H9 (cell line): ENCODE measurements at regions not wholly inside any gene's neighbourhood (a gene's known extent, or its start where the extent isn't known, plus 50 kb on each side); places are given as distances from the start of the nearest gene placed in this dataset.

Source experiments
- DNase-seq: peaks from one replicate; pipeline ENCODE4 v3.0.0-alpha.2; 2017
- H2AFZ ChIP-seq: one replicate; pipeline ENCODE4 v1.6.1; 2013; ENCODE audit warnings: mild to moderate bottlenecking, low read length, control low read depth, moderate library complexity
- H2AK5ac ChIP-seq: 2 replicates; pipeline ENCODE4 v1.6.1; 2013; ENCODE audit warnings: low read length, control low read depth, mixed read lengths; ENCODE audit not compliant: insufficient read length
- H2BK120ac ChIP-seq: one replicate; pipeline ENCODE4 v1.6.1; 2013; ENCODE audit warnings: low read depth, mild to moderate bottlenecking, low read length, control low read depth, inconsistent platforms; ENCODE audit not compliant: poor library complexity, severe bottlenecking
- H2BK12ac ChIP-seq: 2 replicates; pipeline ENCODE4 v1.6.1; 2013; ENCODE audit warnings: low read length, control low read depth, mixed read lengths, low read depth; ENCODE audit not compliant: insufficient read length
- H2BK15ac ChIP-seq: 2 replicates; pipeline ENCODE4 v1.6.1; 2013; ENCODE audit warnings: low read depth, low read length, control low read depth
- H2BK20ac ChIP-seq: one replicate; pipeline ENCODE4 v1.6.1; 2013; ENCODE audit warnings: low read depth, mild to moderate bottlenecking, low read length, control low read depth, inconsistent platforms; ENCODE audit not compliant: poor library complexity, severe bottlenecking
- H2BK5ac ChIP-seq: 2 replicates; pipeline ENCODE4 v1.6.1; 2013; ENCODE audit warnings: low read length, control low read depth, mixed read lengths; ENCODE audit not compliant: insufficient read length
- H3K14ac ChIP-seq: 2 replicates; pipeline ENCODE4 v1.6.1; 2013; ENCODE audit warnings: low read length, control low read depth; ENCODE audit not compliant: insufficient read depth
- H3K18ac ChIP-seq: 2 replicates; pipeline ENCODE4 v1.6.1; 2013; ENCODE audit warnings: low read depth, mild to moderate bottlenecking, mixed read lengths, low read length, control low read depth; ENCODE audit not compliant: insufficient read length
- H3K23ac ChIP-seq: 2 replicates; pipeline ENCODE4 v1.6.1; 2013; ENCODE audit warnings: low read length, control low read depth, mixed read lengths, low read depth; ENCODE audit not compliant: insufficient read length
- H3K23me2 ChIP-seq: 2 replicates; pipeline ENCODE4 v1.6.1; 2013; ENCODE audit warnings: low read depth, mild to moderate bottlenecking, mixed read lengths, low read length, control low read depth; ENCODE audit not compliant: insufficient read length, poor library complexity, severe bottlenecking
- H3K27ac ChIP-seq: 2 replicates; pipeline ENCODE4 v1.5.1; 2013; ENCODE audit warnings: low read length, control low read depth, mixed read lengths, low read depth; ENCODE audit not compliant: insufficient read length
- H3K27me3 ChIP-seq: 2 replicates; pipeline ENCODE4 v1.6.1; 2013; ENCODE audit warnings: low read length, control low read depth, inconsistent platforms; ENCODE audit not compliant: insufficient read depth
- H3K4ac ChIP-seq: 2 replicates; pipeline ENCODE4 v1.6.1; 2013; ENCODE audit warnings: low read depth, mild to moderate bottlenecking, control low read depth, inconsistent platforms, low read length, moderate library complexity
- H3K4me1 ChIP-seq: 2 replicates; pipeline ENCODE4 v1.6.1; 2013; ENCODE audit warnings: low read length, control low read depth, inconsistent platforms; ENCODE audit not compliant: insufficient read depth
- H3K4me2 ChIP-seq: 2 replicates; pipeline ENCODE4 v1.6.1; 2013; ENCODE audit warnings: low read length, control low read depth, mixed read lengths; ENCODE audit not compliant: insufficient read length, insufficient read depth
- H3K56ac ChIP-seq: 2 replicates; pipeline ENCODE4 v1.6.1; 2013; ENCODE audit warnings: low read depth, mild to moderate bottlenecking, mixed read lengths, low read length, control low read depth; ENCODE audit not compliant: insufficient read length
- H3K79me1 ChIP-seq: 2 replicates; pipeline ENCODE4 v1.6.1; 2013; ENCODE audit warnings: low read depth, mild to moderate bottlenecking, moderate library complexity, low read length, control low read depth, inconsistent platforms; ENCODE audit not compliant: insufficient read depth, poor library complexity, severe bottlenecking
- H3K79me2 ChIP-seq: 2 replicates; pipeline ENCODE4 v1.6.1; 2013; ENCODE audit warnings: low read length, control low read depth, inconsistent platforms; ENCODE audit not compliant: insufficient read depth
- H3K9ac ChIP-seq: 2 replicates; pipeline ENCODE4 v1.6.1; 2013; ENCODE audit warnings: low read length, control low read depth, mixed read lengths; ENCODE audit not compliant: insufficient read length; ENCODE audit errors: extremely low read depth
- H3K9me3 ChIP-seq: one replicate; pipeline ENCODE4 v1.6.1; 2013; ENCODE audit warnings: low read depth, low read length, inconsistent platforms; ENCODE audit not compliant: control insufficient read depth
- H3T11ph ChIP-seq: one replicate; pipeline ENCODE4 v1.6.1; 2013; ENCODE audit warnings: mild to moderate bottlenecking, low read length, control low read depth, inconsistent platforms
- H4K20me1 ChIP-seq: one replicate; pipeline ENCODE4 v1.6.1; 2013; ENCODE audit not compliant: control insufficient read depth, insufficient read length, insufficient read depth
- H4K5ac ChIP-seq: 2 replicates; pipeline ENCODE4 v1.6.1; 2013; ENCODE audit warnings: low read depth, mild to moderate bottlenecking, mixed read lengths, low read length, control low read depth; ENCODE audit not compliant: insufficient read length
- H4K8ac ChIP-seq: replicated peaks from 2 replicates; pipeline ENCODE4 v1.6.1; 2013; ENCODE audit warnings: low read length, control low read depth, mixed read lengths, low read depth; ENCODE audit not compliant: insufficient read length
- H4K91ac ChIP-seq: 2 replicates; pipeline ENCODE4 v1.6.1; 2013; ENCODE audit warnings: low read depth, mild to moderate bottlenecking, moderate library complexity, mixed read lengths, low read length, control low read depth; ENCODE audit not compliant: insufficient read length
- H3K27ac Mint-ChIP-seq, 3 experiments: 2 replicates in 2 of 3; 3 replicates in 1 of 3; pipeline ENCODE4 v1.8.0; 2020 to 2021; ENCODE audit warnings: mixed read lengths in 3 of 3, mild to moderate bottlenecking in 1 of 3, moderate library complexity in 1 of 3
- H3K27me3 Mint-ChIP-seq: 2 replicates; pipeline ENCODE4 v1.8.0; 2021; ENCODE audit warnings: low read depth, mild to moderate bottlenecking, moderate library complexity, mixed read lengths
- H3K36me3 Mint-ChIP-seq, 3 experiments: 2 replicates in 2 of 3; 3 replicates in 1 of 3; pipeline ENCODE4 v1.8.0; 2020 to 2021; ENCODE audit warnings: low read depth in 3 of 3, mixed read lengths in 3 of 3; ENCODE audit not compliant: insufficient read depth in 1 of 3
- H3K4me1 Mint-ChIP-seq, 2 experiments: 2 replicates each; pipeline ENCODE4 v1.8.0; 2020; ENCODE audit warnings: mixed read lengths in 2 of 2
- H3K4me3 Mint-ChIP-seq, 2 experiments: 2 replicates in 1 of 2; 3 replicates in 1 of 2; pipeline ENCODE4 v1.8.0; 2020 to 2021; ENCODE audit warnings: mild to moderate bottlenecking in 2 of 2, mixed read lengths in 2 of 2, moderate library complexity in 1 of 2
- H3K9me3 Mint-ChIP-seq, 2 experiments: 2 replicates in 1 of 2; 3 replicates in 1 of 2; pipeline ENCODE4 v1.8.0; 2020; ENCODE audit warnings: mild to moderate bottlenecking in 2 of 2, mixed read lengths in 2 of 2, moderate library complexity in 1 of 2
- CTCF ChIP-seq: fragments of 200-600 bp; sonication (generic); conservative IDR thresholded peaks from 3 replicates; pipeline ENCODE4 v1.8.0; 2021; ENCODE audit warnings: antibody characterized with exemption, mild to moderate bottlenecking
- WGBS: extraction: QIAGEN DNeasy Blood & Tissue Kit; methylation state at CpG from one replicate; pipeline ENCODE4 v1.1.7; 2013; ENCODE audit warnings: missing lambda C conversion rate, low lambda C conversion rate, mixed read lengths; ENCODE audit not compliant: insufficient read length; ENCODE audit errors: extremely low coverage; 5-methylcytosine and 5-hydroxymethylcytosine counted together

GRCh38 chr2:71990122-71990521 lies 157.5 kb downstream of the CYP26B1 start:
- H2BK12ac ChIP-seq = no peak overlapping the region
- H3K18ac ChIP-seq = no peak overlapping the region
- H4K5ac ChIP-seq = no peak overlapping the region
- no peak overlapping the region for H3K9ac ChIP-seq
- H3K27me3 ChIP-seq = no peaks in the 10 kb centered on the region
- no peaks in the 10 kb centered on the region for H3K79me2 ChIP-seq
- H3K4me1 Mint-ChIP-seq = peaks cover 8 to 12% of the 10 kb centered on the region in 2 experiments
- H3K23ac ChIP-seq = no peak overlapping the region
- H4K8ac ChIP-seq = no peak overlapping the region
- no peak overlapping the region for H2BK15ac ChIP-seq
- no peaks in the 10 kb centered on the region for H3K36me3 Mint-ChIP-seq
- peaks cover 3% of the 10 kb centered on the region; the same call in 1 of the 2 replicates for H3K4me1 ChIP-seq
- no peaks in the 10 kb centered on the region for H3K23me2 ChIP-seq
- no peak overlapping the region for H2BK20ac ChIP-seq
- H3K56ac ChIP-seq = no peak overlapping the region
- H4K20me1 ChIP-seq = no peaks in the 10 kb centered on the region
- no CpG with 5 or more reads among the region's 6 CpGs for WGBS
- H3K14ac ChIP-seq = no peak overlapping the region
- no peaks in the 10 kb centered on the region for H3K79me1 ChIP-seq
- TF ChIP-seq CTCF = no peak
- H2BK120ac ChIP-seq = no peak overlapping the region
- H3K27ac Mint-ChIP-seq = peak overlapping the region in 1 of 3 experiments; percentile 25; a peak in 1 of 7 replicates
- no peak overlapping the region for H3K4me3 Mint-ChIP-seq
- H4K91ac ChIP-seq = no peak overlapping the region
- H2BK5ac ChIP-seq = no peak overlapping the region
- DNase-seq = no peak
- H3K4ac ChIP-seq = no peak overlapping the region
- no peak overlapping the region for H2AK5ac ChIP-seq
- H2AFZ ChIP-seq = no peak overlapping the region
- H3T11ph ChIP-seq = no peak overlapping the region
- H3K27me3 Mint-ChIP-seq = peaks cover 6% of the 10 kb centered on the region
- no peaks in the 10 kb centered on the region for H3K9me3 ChIP-seq
- H3K27ac ChIP-seq = no peak overlapping the region
- no peaks in the 10 kb centered on the region; a peak in 1 of 5 replicates for H3K9me3 Mint-ChIP-seq
- H3K4me2 ChIP-seq = no peak overlapping the region
